A549 (cell line): ENCODE measurements at regions not wholly inside any gene's neighbourhood (a gene's known extent, or its start where the extent isn't known, plus 50 kb on each side); places are given as distances from the start of the nearest gene placed in this dataset.

Source experiments
- ATAC-seq, 2 experiments: fragments of 200-7000 bp in 1 of 2; fragments of >200 bp in 1 of 2; cut with Nextera tagmentation in 1 of 2; cut with Tn5 transposase in 1 of 2; 3 replicates each; pipeline versions ENCODE4 v1.8.0 to v1.9.1; 2018 to 2020; ENCODE audit warnings: mild to moderate bottlenecking in 1 of 2, moderate library complexity in 1 of 2
- CTCF ChIA-PET: fragments of 300-600 bp; sonication (Branson Sonifier 250); formaldehyde crosslinking; extraction: SDS; loops from one replicate; lab custom pipeline; 2021; ENCODE audit warnings: antibody characterized with exemption, inconsistent platforms; lab: Yijun Ruan, JAX
- POLR2A ChIA-PET: fragments of 350-600 bp; formaldehyde crosslinking; extraction: SDS; loops from one replicate; lab custom pipeline; 2021; ENCODE audit warnings: antibody characterized with exemption, inconsistent platforms; lab: Yijun Ruan, JAX
- DNase-seq, 2 experiments: peaks; one replicate each; pipeline versions ENCODE4 v3.0.0 to v3.0.0-alpha.2; 2011 to 2016; ENCODE audit warnings: low read depth in 1 of 2, low spot score in 1 of 2
- FAIRE-seq: peaks from 2 replicates; lab custom pipeline; 2011; peaks lifted over from hg19 to GRCh38; lab: Jason Lieb, UNC
- H3K27ac ChIP-seq, 2 experiments: fragments of >200 bp; sonication (Bioruptor Twin); formaldehyde crosslinking; 3 replicates each; pipeline ENCODE4 v1.5.1; 2016 to 2017
- H3K4me1 ChIP-seq: fragments of >200 bp; sonication (Bioruptor Twin); formaldehyde crosslinking; 3 replicates; pipeline ENCODE4 v1.6.1; 2016
- H3K4me2 ChIP-seq: fragments of >200 bp; sonication (Bioruptor Twin); formaldehyde crosslinking; 3 replicates; pipeline ENCODE4 v1.6.1; 2016
- H3K4me3 ChIP-seq: fragments of >200 bp; sonication (Bioruptor Twin); formaldehyde crosslinking; 3 replicates; pipeline ENCODE4 v1.5.1; 2016
- H3K9me3 ChIP-seq: fragments of >200 bp; sonication (Bioruptor Twin); formaldehyde crosslinking; 3 replicates; pipeline ENCODE4 v1.6.1; 2016
- ATOH8 ChIP-seq: fragments of 250-450 bp; sonication (Bioruptor Pico); IDR thresholded peaks from 2 replicates; pipeline ENCODE4 v1.5.0; 2020; ENCODE audit warnings: low read depth, mild to moderate bottlenecking, moderate library complexity
- BHLHE40 ChIP-seq: IDR thresholded peaks from 2 replicates; pipeline ENCODE4 v1.6.1; 2012; ENCODE audit warnings: low read depth, low read length, inconsistent platforms
- CBX8 ChIP-seq: fragments of 200-600 bp; sonication (generic); IDR thresholded peaks from 2 replicates; pipeline ENCODE4 v1.6.1; 2016
- CEBPB ChIP-seq, 2 experiments: fragments of >200 bp in 1 of 2; sonication (Bioruptor Twin) in 1 of 2; formaldehyde crosslinking in 1 of 2; IDR thresholded peaks; 2 replicates each; pipeline ENCODE4 v1.6.1; 2012 to 2016
- CHD2 ChIP-seq: fragments of 150-350 bp; IDR thresholded peaks from 2 replicates; pipeline ENCODE4 v1.6.1; 2014; ENCODE audit warnings: low read length; ENCODE audit not compliant: partially characterized antibody
- E2F6 ChIP-seq: IDR thresholded peaks from 2 replicates; pipeline ENCODE4 v1.6.1; 2012; ENCODE audit warnings: low read depth, borderline replicate concordance
- EHMT2 ChIP-seq: fragments of 200-600 bp; sonication (generic); IDR thresholded peaks from 2 replicates; pipeline ENCODE4 v1.6.1; 2016; ENCODE audit warnings: antibody characterized with exemption, low read depth, mild to moderate bottlenecking, moderate library complexity
- ELK1 ChIP-seq: fragments of 150-350 bp; IDR thresholded peaks from 2 replicates; pipeline ENCODE4 v1.6.1; 2014; ENCODE audit warnings: low read depth, mild to moderate bottlenecking, low read length
- EP300 ChIP-seq, 2 experiments: fragments of >200 bp; sonication (Bioruptor Twin); formaldehyde crosslinking; IDR thresholded peaks; 2 replicates in 1 of 2; 3 replicates in 1 of 2; pipeline ENCODE4 v1.6.1; 2016 to 2017
- FOSB ChIP-seq: fragments of 250-450 bp; sonication (Bioruptor Pico); IDR thresholded peaks from 2 replicates; pipeline ENCODE4 v1.5.0; 2020; ENCODE audit warnings: mild to moderate bottlenecking, moderate library complexity
- FOXS1 ChIP-seq: fragments of 250-450 bp; sonication (Bioruptor Pico); IDR thresholded peaks from 2 replicates; pipeline ENCODE4 v1.5.0; 2020; ENCODE audit warnings: mild to moderate bottlenecking, moderate library complexity
- HES2 ChIP-seq: fragments of >200 bp; sonication (Bioruptor Twin); formaldehyde crosslinking; IDR thresholded peaks from 2 replicates; pipeline ENCODE4 v1.6.1; 2016
- HMGXB4 ChIP-seq: fragments of 250-450 bp; sonication (Bioruptor Pico); IDR thresholded peaks from 2 replicates; pipeline ENCODE4 v1.5.0; 2021; ENCODE audit warnings: mild to moderate bottlenecking, moderate library complexity, borderline replicate concordance
- HOXA7 ChIP-seq: fragments of 250-450 bp; sonication (Bioruptor Pico); IDR thresholded peaks from 2 replicates; pipeline ENCODE4 v1.5.0; 2020; ENCODE audit warnings: mild to moderate bottlenecking, moderate library complexity
- HOXB13 ChIP-seq: fragments of 250-450 bp; sonication (Bioruptor Pico); IDR thresholded peaks from 2 replicates; pipeline ENCODE4 v1.5.0; 2020; ENCODE audit warnings: low read depth, mild to moderate bottlenecking, moderate library complexity
- KDM1A ChIP-seq: fragments of 200-600 bp; sonication (generic); IDR thresholded peaks from 2 replicates; pipeline ENCODE4 v1.6.1; 2016; ENCODE audit warnings: low read depth, mild to moderate bottlenecking
- MAFK ChIP-seq: fragments of 450-650 bp; IDR thresholded peaks from 2 replicates; pipeline ENCODE4 v1.6.1; 2014; ENCODE audit not compliant: partially characterized antibody
- MYC ChIP-seq: IDR thresholded peaks from 2 replicates; pipeline ENCODE4 v1.6.1; 2012; ENCODE audit warnings: mild to moderate bottlenecking, inconsistent platforms, low read length, improper control_type of control experiment, borderline replicate concordance
- RFX5 ChIP-seq: fragments of 450-650 bp; IDR thresholded peaks from 2 replicates; pipeline ENCODE4 v1.7.1; 2014; ENCODE audit warnings: antibody characterized with exemption, mild to moderate bottlenecking, moderate library complexity
- SMC3 ChIP-seq: fragments of >200 bp; sonication (Bioruptor Twin); formaldehyde crosslinking; IDR thresholded peaks from 3 replicates; pipeline ENCODE4 v1.6.1; 2018; ENCODE audit warnings: inconsistent platforms
- TFCP2L1 ChIP-seq: fragments of 250-450 bp; sonication (Bioruptor Pico); IDR thresholded peaks from 2 replicates; pipeline ENCODE4 v1.5.0; 2021; ENCODE audit warnings: mild to moderate bottlenecking
- ZC3H11A ChIP-seq: fragments of 450-650 bp; IDR thresholded peaks from 2 replicates; pipeline ENCODE4 v1.6.1; 2014; ENCODE audit warnings: antibody characterized with exemption, mild to moderate bottlenecking
- ZFP36 ChIP-seq: fragments of 450-650 bp; IDR thresholded peaks from 2 replicates; pipeline ENCODE4 v1.6.1; 2014; ENCODE audit warnings: borderline replicate concordance; ENCODE audit not compliant: partially characterized antibody
- ZNF302 ChIP-seq: fragments of 250-450 bp; sonication (Bioruptor Pico); IDR thresholded peaks from 2 replicates; pipeline ENCODE4 v1.9.0; 2021; ENCODE audit warnings: inconsistent platforms, mild to moderate bottlenecking, moderate library complexity
- WGBS: methylation state at CpG from one replicate; pipeline ENCODE4 v1.1.6; 2017; ENCODE audit errors: missing lambda C conversion rate; 5-methylcytosine and 5-hydroxymethylcytosine counted together

GRCh38 chr2:64861452-64862397 lies 127.5 kb upstream of the SLC1A4 start:
- H3K27ac ChIP-seq, result no peak overlapping the region
- ATAC-seq (no peak), DNase-seq (no peak), FAIRE-seq (no peak)
- H3K4me2 ChIP-seq, result no peak overlapping the region
- 92% methylated on average over 7 of the region's 7 CpGs for WGBS
- TF ChIP-seq E2F6 (no peak), ATOH8 (CRISPR knock-in tag) (no peak), MYC (no peak), BHLHE40 (no peak), MAFK (no peak), KDM1A (no peak), HOXA7 (CRISPR knock-in tag) (no peak)
- H3K9me3 ChIP-seq, result peaks cover 4% of the 10 kb centered on the region; the same call in 2 of the 3 replicates
- POLR2A ChIA-PET, result interaction anchor here (1.8 to 3.3 kb wide), 2 partner anchors 110 to 208 kb away, joined by 8 to 25 read pairs; partner anchors contain the start of gene SERTAD2
- peaks cover 34% of the 10 kb centered on the region for H3K4me1 ChIP-seq
- CTCF ChIA-PET, result interaction anchor here (0.6 to 4.2 kb wide), 11 partner anchors 11 to 275 kb away, joined by 3 to 63 read pairs (median 6); partner anchors contain the start of gene SERTAD2
- H3K4me3 ChIP-seq, result no peak overlapping the region

- FAIRE-seq (no peak), ATAC-seq (no peak), DNase-seq (no peak)
- no peak for TF ChIP-seq CEBPB (IDR thresholded peaks at IDR 0.05)
- no peak for TF ChIP-seq HOXB13 (CRISPR knock-in tag)
- TF ChIP-seq E2F6, result no peak
- no peak for TF ChIP-seq FOSB
- TF ChIP-seq CHD2, result no peak
- TF ChIP-seq TFCP2L1 (CRISPR knock-in tag), result no peak
- no peak for TF ChIP-seq ZC3H11A
- TF ChIP-seq FOXS1 (CRISPR knock-in tag), result no peak
- TF ChIP-seq BHLHE40, result no peak
- no peak for TF ChIP-seq RFX5
- no peak for TF ChIP-seq HES2
- no peak for TF ChIP-seq ATOH8 (CRISPR knock-in tag)
- no peak for TF ChIP-seq EHMT2
- no peak for TF ChIP-seq HMGXB4 (CRISPR knock-in tag)
- no peak for TF ChIP-seq ZFP36
- TF ChIP-seq CBX8, result no peak
- TF ChIP-seq EP300 (IDR thresholded peaks at IDR 0.05), result no peak
- TF ChIP-seq ZNF302, result no peak
- no peak for TF ChIP-seq SMC3
- TF ChIP-seq ELK1, result no peak
- Histone ChIP-seq H3K9me3 (peaks cover 4% of the 10 kb centered on the region; the same call in 2 of the 3 replicates), H3K27ac (no peak overlapping the region), H3K4me2 (no peak overlapping the region), H3K4me3 (no peak overlapping the region), H3K4me1 (peaks cover 37% of the 10 kb centered on the region)
- ChIA-PET CTCF (interaction anchor here (0.6 to 4.2 kb wide), 9 partner anchors 11 to 711 kb away, joined by 3 to 63 read pairs (median 4); partner anchors contain the start of gene SERTAD2), POLR2A (interaction anchor here (1.8 kb wide), 1 partner anchor 209 kb away, joined by 8 read pairs; the partner anchor contains the start of gene SERTAD2)
- 19% methylated on average over 1 of the region's 1 CpG for WGBS
Measured at GRCh38 chr2:64862623-64863022, 126.6 kb upstream of the SLC1A4 start.
